K562 (cell line): ENCODE measurements at regions not wholly inside any gene's neighbourhood (a gene's known extent, or its start where the extent isn't known, plus 50 kb on each side); places are given as distances from the start of the nearest gene placed in this dataset.

Experiments used
- ATAC-seq: fragments of 200-7000 bp; cut with Tn5 transposase; 3 replicates; pipeline ENCODE4 v1.9.1; 2020; ENCODE audit warnings: moderate library complexity
- BruUV-seq: library from RNA; stranded (reverse); fragments of 400-500 nt; replicated peaks from 2 replicates; lab custom pipeline; 2021; lab: Mats Ljungman, UMichigan
- CTCF ChIA-PET: fragments of 300-600 bp; formaldehyde crosslinking; extraction: SDS; loops from one replicate; lab custom pipeline; 2021; ENCODE audit warnings: low intra/inter-chr PET ratio; lab: Yijun Ruan, JAX
- POLR2A ChIA-PET: fragments of 300-600, 350-650 bp; sonication (Branson Sonifier 250); formaldehyde crosslinking; extraction: SDS; loops from one replicate; lab custom pipeline; 2021; ENCODE audit warnings: antibody characterized with exemption, inconsistent platforms; lab: Yijun Ruan, JAX
- DNase-seq, 4 experiments: peaks; one replicate each; pipeline versions ENCODE4 v3.0.0 to v3.0.0-alpha.2; 2011 to 2018; ENCODE audit warnings: low spot score in 3 of 4, mixed read lengths in 3 of 4; ENCODE audit errors: extremely low read depth in 1 of 4
- FAIRE-seq: peaks from 2 replicates; lab custom pipeline; 2011; peaks lifted over from hg19 to GRCh38; lab: Jason Lieb, UNC
- H2AFZ ChIP-seq: 2 replicates; pipeline ENCODE4 v1.6.0; 2011; ENCODE audit warnings: low read depth, low read length, control low read depth, inconsistent platforms
- H3K27ac ChIP-seq: fragments of 200-600 bp; 3 replicates; pipeline ENCODE4 v1.8.0; 2011; ENCODE audit warnings: low read depth, mild to moderate bottlenecking, control low read depth, inconsistent platforms, low read length, moderate library complexity, mixed read lengths; ENCODE audit errors: extremely low read depth
- H3K27me3 ChIP-seq, 2 experiments: fragments of 300-600 bp in 1 of 2; 2 replicates in 1 of 2; 3 replicates in 1 of 2; pipeline versions ENCODE4 v1.6.0 to v1.8.0; 2011; ENCODE audit warnings: inconsistent platforms in 2 of 2, low read length in 2 of 2, mild to moderate bottlenecking in 1 of 2, mixed read lengths in 1 of 2, moderate library complexity in 1 of 2; ENCODE audit not compliant: control insufficient read depth in 2 of 2, insufficient read depth in 2 of 2
- H3K36me3 ChIP-seq: fragments of 300-600 bp; 3 replicates; pipeline ENCODE4 v1.8.0; 2011; ENCODE audit warnings: mild to moderate bottlenecking, low read length, inconsistent platforms; ENCODE audit not compliant: control insufficient read depth, insufficient read depth
- H3K4me1 ChIP-seq, 2 experiments: fragments of 200-600 bp in 1 of 2; replicated peaks in 1 of 2; 2 replicates in 1 of 2; 3 replicates in 1 of 2; pipeline versions ENCODE4 v1.5.1 to v1.8.0; 2011; ENCODE audit warnings: inconsistent platforms in 2 of 2, low read length in 2 of 2, mild to moderate bottlenecking in 1 of 2, mixed read lengths in 1 of 2, moderate library complexity in 1 of 2; ENCODE audit not compliant: control insufficient read depth in 2 of 2, insufficient read depth in 2 of 2
- H3K4me2 ChIP-seq: 2 replicates; pipeline ENCODE4 v1.6.1; 2011; ENCODE audit warnings: low read length, control low read depth, inconsistent platforms, mixed read lengths; ENCODE audit not compliant: insufficient read depth
- H3K4me3 ChIP-seq: fragments of 200-600 bp; sonication (generic), shearing (Covaris generic); 2 replicates; pipeline ENCODE4 v1.5.1; 2016; ENCODE audit warnings: control low read depth, inconsistent platforms
- H3K79me2 ChIP-seq: fragments of 200-600 bp; 3 replicates; pipeline ENCODE4 v1.8.0; 2011; ENCODE audit warnings: low read length, inconsistent platforms; ENCODE audit not compliant: control insufficient read depth, insufficient read depth
- H3K9ac ChIP-seq, 2 experiments: 2 replicates each; pipeline versions ENCODE4 v1.6.0 to v1.6.1; 2011; ENCODE audit warnings: low read depth in 2 of 2, low read length in 2 of 2, control low read depth in 1 of 2, inconsistent platforms in 1 of 2, mild to moderate bottlenecking in 1 of 2, mixed read lengths in 1 of 2; ENCODE audit not compliant: insufficient read depth in 1 of 2
- H3K9me1 ChIP-seq: one replicate; pipeline ENCODE4 v1.6.0; 2011; ENCODE audit warnings: inconsistent platforms, mild to moderate bottlenecking, low read length, moderate library complexity; ENCODE audit not compliant: control insufficient read depth, insufficient read depth
- H3K9me3 ChIP-seq: replicated peaks from 2 replicates; pipeline ENCODE4 v1.5.1; 2011; ENCODE audit warnings: low read depth, low read length, inconsistent platforms; ENCODE audit not compliant: control insufficient read depth, insufficient read depth
- H4K20me1 ChIP-seq: replicated peaks from 2 replicates; pipeline ENCODE4 v1.6.1; 2011; ENCODE audit warnings: low read length, inconsistent platforms, mixed read lengths; ENCODE audit not compliant: control insufficient read depth, insufficient read depth
- ATF7 ChIP-seq: fragments of 450-650 bp; IDR thresholded peaks from 2 replicates; pipeline ENCODE4 v1.7.1; 2014; ENCODE audit warnings: mild to moderate bottlenecking, moderate library complexity
- FOXK1 ChIP-seq: sonication (generic); formaldehyde crosslinking; IDR thresholded peaks from 2 replicates; pipeline ENCODE4 v1.8.0; 2022; ENCODE audit warnings: missing genetic modification reagents, mild to moderate bottlenecking, borderline replicate concordance
- HDAC3 ChIP-seq: fragments of 450-650 bp; IDR thresholded peaks from 2 replicates; pipeline ENCODE4 v1.6.1; 2018; ENCODE audit warnings: borderline replicate concordance, mild to moderate bottlenecking, moderate library complexity; ENCODE audit not compliant: partially characterized antibody
- HDAC8 ChIP-seq: fragments of 450-650 bp; IDR thresholded peaks from 2 replicates; pipeline ENCODE4 v1.6.1; 2016; ENCODE audit warnings: mild to moderate bottlenecking, missing genetic modification characterization, moderate library complexity, missing compliant biosample characterization
- MXI1 ChIP-seq: IDR thresholded peaks from 2 replicates; pipeline ENCODE4 v1.6.1; 2011; ENCODE audit warnings: low read depth, mild to moderate bottlenecking, improper control_type of control experiment, low read length
- SMAD2 ChIP-seq: fragments of 150-350 bp; IDR thresholded peaks from 2 replicates; pipeline ENCODE4 v1.6.1; 2014; ENCODE audit warnings: low read depth, mild to moderate bottlenecking, low read length
- ZBTB49 ChIP-seq: sonication (generic); formaldehyde crosslinking; IDR thresholded peaks from 2 replicates; pipeline ENCODE4 v1.8.0; 2022; ENCODE audit warnings: missing genetic modification reagents, mild to moderate bottlenecking, borderline replicate concordance
- ZNF184 ChIP-seq: sonication (generic); formaldehyde crosslinking; IDR thresholded peaks from 2 replicates; pipeline ENCODE4 v1.5.0; 2020; ENCODE audit warnings: missing genetic modification reagents
- WGBS: fragments of 100-300 bp; shearing (Covaris generic); methylation state at CpG from one replicate; pipeline ENCODE4 v1.1.6; 2016; ENCODE audit warnings: low coverage, mixed read lengths; ENCODE audit not compliant: insufficient coverage; ENCODE audit errors: missing lambda C conversion rate; 5-methylcytosine and 5-hydroxymethylcytosine counted together
- in situ Hi-C: fragments of 300-500 bp; cut with MboI; formaldehyde crosslinking; loops from 4 replicates; pipeline ENCODE4 v1.15.0; 2018; ENCODE audit warnings: inconsistent platforms, mixed read lengths
- intact Hi-C: fragments of 100-400 bp; cut with micrococcal nuclease; formaldehyde crosslinking; loops from 2 replicates; pipeline ENCODE4 v1.14.2; 2022
- TF ChIP-seq, protein P1 (sequence below), 2 experiments: fragments of 450-650 bp; IDR thresholded peaks; 2 replicates each; pipeline ENCODE4 v1.6.1; 2016
- TF ChIP-seq, protein P2 (sequence below): fragments of 450-650 bp; conservative IDR thresholded peaks from 2 replicates; pipeline ENCODE4 v1.6.1; 2016; ENCODE audit warnings: missing genetic modification characterization, low read depth, mild to moderate bottlenecking, control low read depth, missing compliant biosample characterization

DNA sequence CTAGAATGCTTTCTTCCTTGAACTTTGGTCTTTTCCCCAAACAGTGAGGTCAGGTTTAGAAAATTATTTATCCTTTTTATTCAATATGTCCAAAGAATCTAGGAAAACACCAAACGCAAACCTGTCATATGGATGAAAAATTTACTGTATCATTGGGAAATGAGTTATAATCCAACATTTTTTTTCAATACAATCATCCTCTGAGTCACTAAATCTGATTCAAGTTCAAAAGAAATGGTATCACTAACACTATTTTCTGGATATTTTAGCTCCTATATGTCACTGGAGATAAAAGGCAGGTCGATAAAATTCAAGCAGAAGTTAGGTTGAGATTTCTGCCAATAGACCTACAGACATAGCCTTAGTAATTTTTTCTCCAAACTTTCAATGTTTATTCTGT, 591.6 kb upstream of the AGTR1 start:
- no peaks in the 10 kb centered on the region for H3K9me1 ChIP-seq
- ChIA-PET POLR2A (no interaction called here), CTCF (no interaction called here)
- H3K9me3 ChIP-seq: no peaks in the 10 kb centered on the region
- H3K79me2 ChIP-seq: no peaks in the 10 kb centered on the region
- H3K36me3 ChIP-seq: no peaks in the 10 kb centered on the region
- no peak overlapping the region for H3K27ac ChIP-seq
- H2AFZ ChIP-seq: no peak overlapping the region
- no peak overlapping the region for H3K4me3 ChIP-seq
- TF ChIP-seq HDAC8 (tag) (no peak), HDAC3 (no peak), ZBTB49 (CRISPR knock-in tag) (no peak), SMAD2 (no peak), ATF7 (no peak), MXI1 (no peak), FOXK1 (no peak), ZNF184 (no peak)
- TF ChIP-seq, protein P1, sequence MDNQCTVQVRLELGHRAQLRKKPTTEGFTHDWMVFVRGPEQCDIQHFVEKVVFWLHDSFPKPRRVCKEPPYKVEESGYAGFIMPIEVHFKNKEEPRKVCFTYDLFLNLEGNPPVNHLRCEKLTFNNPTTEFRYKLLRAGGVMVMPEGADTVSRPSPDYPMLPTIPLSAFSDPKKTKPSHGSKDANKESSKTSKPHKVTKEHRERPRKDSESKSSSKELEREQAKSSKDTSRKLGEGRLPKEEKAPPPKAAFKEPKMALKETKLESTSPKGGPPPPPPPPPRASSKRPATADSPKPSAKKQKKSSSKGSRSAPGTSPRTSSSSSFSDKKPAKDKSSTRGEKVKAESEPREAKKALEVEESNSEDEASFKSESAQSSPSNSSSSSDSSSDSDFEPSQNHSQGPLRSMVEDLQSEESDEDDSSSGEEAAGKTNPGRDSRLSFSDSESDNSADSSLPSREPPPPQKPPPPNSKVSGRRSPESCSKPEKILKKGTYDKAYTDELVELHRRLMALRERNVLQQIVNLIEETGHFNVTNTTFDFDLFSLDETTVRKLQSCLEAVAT (IDR thresholded peaks at IDR 0.05): no peak
- TF ChIP-seq, protein P2, sequence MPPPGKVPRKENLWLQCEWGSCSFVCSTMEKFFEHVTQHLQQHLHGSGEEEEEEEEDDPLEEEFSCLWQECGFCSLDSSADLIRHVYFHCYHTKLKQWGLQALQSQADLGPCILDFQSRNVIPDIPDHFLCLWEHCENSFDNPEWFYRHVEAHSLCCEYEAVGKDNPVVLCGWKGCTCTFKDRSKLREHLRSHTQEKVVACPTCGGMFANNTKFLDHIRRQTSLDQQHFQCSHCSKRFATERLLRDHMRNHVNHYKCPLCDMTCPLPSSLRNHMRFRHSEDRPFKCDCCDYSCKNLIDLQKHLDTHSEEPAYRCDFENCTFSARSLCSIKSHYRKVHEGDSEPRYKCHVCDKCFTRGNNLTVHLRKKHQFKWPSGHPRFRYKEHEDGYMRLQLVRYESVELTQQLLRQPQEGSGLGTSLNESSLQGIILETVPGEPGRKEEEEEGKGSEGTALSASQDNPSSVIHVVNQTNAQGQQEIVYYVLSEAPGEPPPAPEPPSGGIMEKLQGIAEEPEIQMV (tag): no peak
- FAIRE-seq (no peak), ATAC-seq (no peak), DNase-seq (no peak)
- H3K4me1 ChIP-seq: no peaks in the 10 kb centered on the region
- no TSS peak for BruUV-seq
- in situ Hi-C loops (no loop called here), intact Hi-C loops (no loop called here)
- no peaks in the 10 kb centered on the region for H3K27me3 ChIP-seq
- 0% methylated on average over 2 of the region's 2 CpGs for WGBS
- no peaks in the 10 kb centered on the region for H4K20me1 ChIP-seq
- no peak overlapping the region for H3K4me2 ChIP-seq
- no peak overlapping the region for H3K9ac ChIP-seq
